ENCODE measurements at regions not wholly inside any gene's neighbourhood (a gene's known extent, or its start where the extent isn't known, plus 50 kb on each side); places are given as distances from the start of the nearest gene placed in this dataset.
"Not testable (repeated sequence)": the region's sequence is repeated elsewhere in the genome, so short reads cannot be mapped to it uniquely, and the experiment has no call there.

DNA sequence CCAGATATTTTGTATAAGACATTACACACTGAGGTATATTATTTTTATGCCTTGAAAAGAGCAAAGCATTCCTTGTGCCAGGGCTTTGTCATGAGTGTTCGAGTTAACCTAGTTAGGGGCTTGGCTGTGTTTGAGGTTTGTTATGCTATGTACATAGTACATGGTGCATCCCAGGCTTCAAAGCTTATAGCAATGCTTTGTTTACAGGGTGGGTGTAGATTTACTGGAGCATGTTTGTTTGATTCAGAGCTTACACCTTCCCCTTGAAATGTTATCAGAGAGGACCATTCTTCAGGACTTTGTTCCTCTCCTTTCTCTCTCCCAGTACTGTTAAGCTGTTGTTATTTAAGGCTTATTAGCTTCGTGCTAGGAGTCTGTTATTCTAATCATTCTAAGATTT, 738.7 kb upstream of the LRRTM4 start:
- CTCF ChIA-PET = no interaction called here
- POLR2A ChIA-PET = no interaction called here

- ChIA-PET POLR2A (no interaction called here), CTCF (no interaction called here)
Measured at GRCh38 chr2:78261454-78261853, 739.3 kb upstream of the LRRTM4 start.

DNA sequence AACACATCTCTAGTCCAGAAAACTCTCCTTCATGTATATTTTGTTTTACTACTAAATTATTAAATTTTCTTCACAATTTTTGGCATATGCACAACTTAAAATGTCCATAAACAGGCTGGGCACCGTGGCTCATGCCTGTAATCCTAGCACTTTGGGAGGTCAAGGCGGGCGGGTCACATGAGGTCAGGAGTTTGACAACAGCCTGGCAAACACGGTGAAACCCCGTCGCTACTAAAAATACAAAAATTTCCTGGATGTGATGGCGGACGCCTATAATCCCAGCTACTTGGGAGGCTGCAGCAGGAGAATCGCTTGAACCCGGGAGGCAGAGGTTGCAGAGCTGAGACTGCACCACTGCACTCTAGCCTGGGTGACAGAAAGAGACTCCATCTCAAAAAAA, 739.9 kb upstream of the LRRTM4 start:
- POLR2A ChIA-PET, CTCF ChIA-PET: not testable (repeated sequence)

DNA sequence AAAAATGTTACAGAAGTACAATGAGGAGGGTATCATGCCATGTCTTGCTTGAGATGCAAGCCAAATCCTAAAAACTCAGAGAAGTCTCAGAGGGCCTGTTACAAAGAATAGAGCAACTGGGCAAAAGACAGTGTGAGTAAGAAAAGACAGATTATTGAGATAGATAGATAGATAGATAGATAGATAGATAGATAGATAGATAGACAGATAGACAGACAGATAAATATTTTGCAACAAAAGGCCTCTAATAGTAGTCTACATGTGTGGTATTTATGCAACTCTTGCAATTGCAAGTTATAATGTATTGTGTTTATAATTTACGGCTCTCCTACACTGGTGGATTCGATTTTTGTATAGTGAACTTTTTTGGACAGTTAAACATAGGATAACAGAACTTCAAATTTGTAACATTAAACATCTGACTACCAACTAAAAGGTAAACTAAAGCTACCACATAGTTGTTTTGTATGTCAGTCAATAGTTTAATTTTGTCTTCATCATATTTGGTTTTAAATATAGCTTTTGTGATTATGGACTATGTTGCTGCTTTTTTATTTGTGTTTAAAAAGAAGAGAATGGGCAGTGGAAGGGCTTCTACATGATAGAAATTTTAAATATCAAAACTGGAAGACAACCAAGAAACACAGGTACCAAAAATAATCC, 740.7 kb upstream of the LRRTM4 start:
- ChIA-PET POLR2A (no interaction called here), CTCF (no interaction called here)

DNA sequence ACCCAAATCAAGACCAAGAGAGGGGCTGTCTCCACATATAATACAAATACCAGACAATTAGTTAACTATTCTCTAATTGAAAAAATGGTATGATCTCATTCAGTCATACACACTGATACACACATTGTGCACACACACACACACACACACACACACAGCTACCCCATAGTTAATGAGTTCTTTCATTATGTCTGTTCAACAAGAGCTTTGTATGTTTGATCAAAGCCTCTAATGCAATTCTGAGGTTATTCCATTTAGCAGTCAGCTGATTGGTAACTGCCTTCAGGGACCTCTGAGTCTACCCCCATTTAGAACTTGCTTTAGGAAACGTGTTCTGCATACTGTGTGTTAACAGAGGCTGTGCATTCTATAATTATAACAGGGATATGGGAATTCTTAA, 741.4 kb upstream of the LRRTM4 start:
- ChIA-PET CTCF (no interaction called here), POLR2A (no interaction called here)

GRCh38 chr2:78264130-78264529, 742.0 kb upstream of the LRRTM4 start:
- POLR2A ChIA-PET = no interaction called here

DNA sequence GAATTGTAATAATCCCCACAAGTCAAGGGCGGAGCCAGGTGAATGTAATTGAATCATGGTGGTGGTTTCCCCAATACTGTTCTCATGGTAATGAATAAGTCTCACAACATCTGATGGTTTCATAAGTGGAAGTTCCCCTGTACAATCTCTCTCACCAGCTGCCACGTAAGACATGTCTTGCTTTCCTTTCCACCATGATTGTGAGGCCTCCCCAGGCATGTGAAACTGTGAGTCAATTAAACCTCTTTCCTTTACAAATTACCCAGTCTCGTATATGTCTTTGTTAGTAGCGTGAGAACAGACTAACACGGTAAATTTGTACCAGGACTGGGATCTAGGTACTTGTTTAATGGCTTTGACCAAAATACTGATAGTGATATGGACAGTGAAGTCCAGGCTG, 744.3 kb upstream of the REG3G start:
- CTCF ChIA-PET = no interaction called here
- POLR2A ChIA-PET = no interaction called here

More at GRCh38 chr2:78264130-78264529, 742.0 kb upstream of the LRRTM4 start:
- CTCF ChIA-PET = no interaction called here

DNA sequence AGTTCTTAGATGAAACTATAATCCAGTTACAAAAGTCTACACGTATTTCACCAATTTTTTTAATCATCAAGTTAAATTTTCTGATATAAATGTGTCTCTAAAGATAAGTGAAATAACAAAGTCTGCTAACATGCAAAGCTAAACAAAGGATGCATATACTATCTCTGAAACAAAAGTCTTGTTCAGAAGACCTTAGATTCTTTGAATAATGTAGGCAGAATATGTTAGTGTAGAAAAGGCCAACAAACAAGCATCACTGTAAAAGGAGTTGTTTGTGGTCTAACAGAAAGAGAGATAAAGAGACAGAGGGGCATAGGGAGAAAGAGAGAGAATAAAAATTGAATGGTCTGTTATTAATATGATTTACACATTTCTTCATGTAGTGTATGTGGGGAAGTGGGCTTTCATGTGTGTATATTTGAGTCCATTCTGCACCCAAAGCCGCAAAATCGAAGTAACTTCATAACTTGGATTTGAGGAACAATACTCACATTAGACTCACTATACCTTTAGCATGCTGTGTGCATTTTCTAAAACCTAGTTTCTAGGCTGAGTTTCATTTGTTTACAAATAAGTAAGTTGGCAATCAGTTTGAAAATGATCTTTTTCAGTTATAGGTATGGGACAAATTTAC, 734.8 kb upstream of the REG3G start:
- CTCF ChIA-PET = no interaction called here
- POLR2A ChIA-PET = no interaction called here

GRCh38 chr2:78293768-78294167, 731.7 kb upstream of the REG3G start:
- POLR2A ChIA-PET = no interaction called here
- CTCF ChIA-PET = no interaction called here

DNA sequence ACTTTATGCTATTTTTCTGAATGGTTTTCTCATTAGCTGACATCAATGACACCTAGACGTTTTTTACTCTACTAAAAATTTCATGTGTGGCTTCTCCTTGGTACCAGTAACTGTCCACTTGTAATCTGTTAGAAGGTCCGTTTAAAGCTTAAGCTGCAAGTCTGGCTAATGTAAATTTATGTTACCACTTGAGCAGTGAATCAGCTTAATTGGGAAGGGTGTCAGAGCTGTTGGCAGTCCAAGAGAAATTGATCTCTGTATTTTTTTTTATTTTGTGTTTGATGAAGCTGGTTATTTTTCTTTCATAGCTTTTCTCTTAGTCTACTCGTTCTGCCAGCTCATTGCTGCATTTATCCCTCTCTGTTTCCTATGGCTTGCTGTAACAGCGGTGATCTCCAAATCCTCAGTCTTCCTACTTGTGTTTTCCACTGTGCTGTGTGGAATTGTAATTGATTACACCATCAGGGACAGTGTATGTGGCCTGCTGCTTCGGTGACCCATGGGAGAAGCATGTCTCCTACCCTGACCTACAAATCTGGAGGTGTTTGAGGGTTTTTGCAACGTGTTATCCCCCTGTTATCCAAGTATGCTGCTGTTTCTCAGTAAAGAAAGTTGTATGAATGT, 724.2 kb upstream of the REG3G start:
- ChIA-PET CTCF (no interaction called here), POLR2A (no interaction called here)

GRCh38 chr2:78304678-78305077, 720.8 kb upstream of the REG3G start:
- ChIA-PET POLR2A (no interaction called here), CTCF (no interaction called here)

DNA sequence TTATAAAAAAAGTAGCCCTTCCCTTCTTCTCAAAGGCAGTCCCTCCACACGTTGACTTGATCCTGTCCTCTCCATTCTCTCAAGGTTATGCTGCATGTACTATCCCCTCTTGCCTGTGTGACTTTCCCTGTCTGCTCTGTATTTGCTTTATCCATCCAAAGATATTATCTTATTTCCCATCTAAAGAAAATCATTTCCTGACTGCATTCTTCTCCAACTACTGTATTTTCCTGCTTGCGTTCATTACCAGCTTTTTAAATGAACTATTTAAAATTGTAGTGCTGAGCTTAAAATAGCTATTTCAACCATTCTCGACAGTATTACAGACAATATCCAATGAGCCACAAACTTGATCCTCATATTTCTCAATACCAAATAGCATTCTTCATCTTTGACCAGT, 716.0 kb upstream of the REG3G start:
- ChIA-PET CTCF (no interaction called here), POLR2A (no interaction called here)

DNA sequence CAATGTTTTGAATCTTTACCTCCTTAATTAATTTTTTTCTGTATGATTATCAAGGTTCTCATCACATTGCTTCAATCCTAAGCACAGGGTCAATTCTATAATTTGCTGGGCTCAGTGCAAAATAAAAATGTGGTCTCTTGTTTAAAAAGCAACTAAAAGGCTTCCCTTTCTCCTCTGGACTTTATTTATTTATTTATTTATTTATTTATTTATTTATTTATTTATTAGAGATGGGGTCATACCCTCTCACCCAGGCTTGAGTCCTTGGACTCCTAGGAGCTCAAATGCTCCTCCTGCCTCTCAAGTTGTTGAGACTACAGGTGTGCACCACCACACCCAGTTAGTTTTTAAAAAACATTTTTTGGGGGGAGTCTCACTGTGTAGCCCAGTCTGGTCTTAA, 710.1 kb upstream of the REG3G start:
- POLR2A ChIA-PET = no interaction called here
- CTCF ChIA-PET = no interaction called here

- POLR2A ChIA-PET = no interaction called here
- CTCF ChIA-PET = no interaction called here
Measured at GRCh38 chr2:78318275-78318674, 707.2 kb upstream of the REG3G start.

- CTCF ChIA-PET = no interaction called here
- POLR2A ChIA-PET = no interaction called here
Measured at GRCh38 chr2:78330193-78330592, 695.3 kb upstream of the REG3G start.

- CTCF ChIA-PET = no interaction called here
- POLR2A ChIA-PET = no interaction called here
Measured at GRCh38 chr2:78351208-78351607, 674.3 kb upstream of the REG3G start.

GRCh38 chr2:78353168-78353567, 672.3 kb upstream of the REG3G start:
- ChIA-PET CTCF (no interaction called here), POLR2A (no interaction called here)

DNA sequence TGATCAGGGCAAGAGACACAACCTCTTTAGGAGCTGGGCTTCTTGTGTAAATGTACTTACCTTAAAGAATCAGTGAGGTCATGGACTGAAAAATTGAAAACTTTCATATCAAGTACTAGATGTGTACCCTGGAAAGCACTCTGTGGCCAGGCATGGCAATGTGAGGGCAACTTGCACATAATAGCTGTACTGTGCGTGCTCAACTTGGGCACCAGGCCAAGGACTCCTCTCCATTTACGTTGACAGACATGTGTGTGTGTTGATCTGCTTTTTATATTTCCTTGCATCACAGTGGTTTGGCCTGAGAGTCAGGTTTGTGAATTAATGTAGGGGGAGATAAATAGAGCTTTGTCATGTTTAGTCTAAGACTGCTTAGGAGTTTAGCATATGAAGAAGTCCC, 669.5 kb upstream of the REG3G start:
- CTCF ChIA-PET = interaction anchor here (1.7 kb wide), 1 partner anchor 10 kb away, joined by 3 read pairs; no protein-coding TSS in a partner anchor

GRCh38 chr2:78383576-78383975, 641.9 kb upstream of the REG3G start:
- ChIA-PET POLR2A (no interaction called here), CTCF (no interaction called here)

More for the DNA sequence above, 669.5 kb upstream of the REG3G start:
- POLR2A ChIA-PET = no interaction called here

- CTCF ChIA-PET = no interaction called here
Measured at GRCh38 chr2:78397198-78397597, 628.3 kb upstream of the REG3G start.

GRCh38 chr2:78407960-78408794, 617.3 kb upstream of the REG3G start:
- CTCF ChIA-PET = no interaction called here
- POLR2A ChIA-PET = no interaction called here

More at GRCh38 chr2:78397198-78397597, 628.3 kb upstream of the REG3G start:
- POLR2A ChIA-PET = no interaction called here
